Naive thymus-derived CD8-positive, alpha-beta T cell (primary cell): ENCODE measurements at regions not wholly inside any gene's neighbourhood (a gene's known extent, or its start where the extent isn't known, plus 50 kb on each side); places are given as distances from the start of the nearest gene placed in this dataset.

Experiments
- ATAC-seq, 2 donors: fragments of 150-1000 bp; cut with Tn5 transposase in 1 of 2; sonication (Bioruptor Pico), chemical (Tn5 transposase) in 1 of 2; 1 replicate in 1 of 2; 2 replicates in 1 of 2; pipeline ENCODE4 v1.10.0; 2021; ENCODE audit warnings: mild to moderate bottlenecking in 2 of 2, moderate library complexity in 2 of 2
- POLR2A ChIA-PET: fragments of 350-600 bp; sonication (Branson Sonifier 250); formaldehyde crosslinking; loops from one replicate; lab custom pipeline; 2021; ENCODE audit warnings: antibody characterized with exemption; lab: Charles Lee
- DNase-seq, 10 donors: peaks; one replicate each; pipeline versions ENCODE4 v3.0.0 to v3.0.0-alpha.2; 2020 to 2022
- H3K27ac Mint-ChIP-seq, 10 donors: one replicate each; pipeline ENCODE4 v1.8.0; 2020 to 2022; ENCODE audit warnings: mild to moderate bottlenecking in 10 of 10, mixed read lengths in 10 of 10, moderate library complexity in 4 of 10, inconsistent platforms in 1 of 10
- H3K27me3 Mint-ChIP-seq, 5 donors: one replicate each; pipeline ENCODE4 v1.8.0; 2021 to 2022; ENCODE audit warnings: mixed read lengths in 5 of 5
- H3K36me3 Mint-ChIP-seq, 3 donors: one replicate each; pipeline ENCODE4 v1.8.0; 2020 to 2022; ENCODE audit warnings: mixed read lengths in 3 of 3, mild to moderate bottlenecking in 2 of 3, inconsistent platforms in 1 of 3
- H3K4me1 Mint-ChIP-seq, 4 donors: one replicate each; pipeline ENCODE4 v1.8.0; 2021 to 2022; ENCODE audit warnings: mixed read lengths in 4 of 4
- H3K4me3 Mint-ChIP-seq, 10 donors: one replicate each; pipeline ENCODE4 v1.8.0; 2020 to 2022; ENCODE audit warnings: mild to moderate bottlenecking in 10 of 10, mixed read lengths in 10 of 10, moderate library complexity in 6 of 10, inconsistent platforms in 1 of 10
- H3K9me3 Mint-ChIP-seq, 9 donors: one replicate each; pipeline ENCODE4 v1.8.0; 2020 to 2022; ENCODE audit warnings: mixed read lengths in 9 of 9, mild to moderate bottlenecking in 3 of 9, inconsistent platforms in 1 of 9, moderate library complexity in 1 of 9

GRCh38 chr10:123427165-123427786 lies 238.9 kb upstream of the GPR26 start:
- POLR2A ChIA-PET, result no interaction called here

GRCh38 chr10:123428391-123428790 lies 237.8 kb upstream of the GPR26 start:
- Mint-ChIP-seq H3K9me3 (peaks cover 0 to 4% (median 0%) of the 10 kb centered on the region in 9 donors), H3K27ac (peak overlapping the region in 1 of 10 donors; percentile 45), H3K4me1 (peaks cover 0 to 2% (median 0%) of the 10 kb centered on the region in 4 donors), H3K4me3 (no peak overlapping the region), H3K27me3 (peaks cover 12 to 60% (median 21%) of the 10 kb centered on the region in 5 donors), H3K36me3 (no peaks in the 10 kb centered on the region)
- ATAC-seq (no peak), DNase-seq (no peak)
- POLR2A ChIA-PET, result no interaction called here

More at GRCh38 chr10:123427165-123427786, 238.9 kb upstream of the GPR26 start:
- Mint-ChIP-seq H3K27ac (no peak overlapping the region), H3K27me3 (peaks cover 9 to 57% (median 20%) of the 10 kb centered on the region in 5 donors), H3K9me3 (peaks cover 0 to 4% (median 0%) of the 10 kb centered on the region in 9 donors), H3K4me3 (no peak overlapping the region), H3K4me1 (peaks cover 0 to 2% (median 0%) of the 10 kb centered on the region in 4 donors), H3K36me3 (no peaks in the 10 kb centered on the region)
- ATAC-seq, result no peak
- no peak for DNase-seq

GRCh38 chr10:123429706-123430221 lies 236.4 kb upstream of the GPR26 start:
- ATAC-seq, result no peak
- no peak for DNase-seq
- peaks cover 0 to 2% (median 0%) of the 10 kb centered on the region in 4 donors for H3K4me1 Mint-ChIP-seq
- POLR2A ChIA-PET, result no interaction called here
- H3K9me3 Mint-ChIP-seq, result peaks cover 0 to 4% (median 0%) of the 10 kb centered on the region in 9 donors
- H3K27me3 Mint-ChIP-seq, result peaks cover 9 to 53% (median 21%) of the 10 kb centered on the region in 5 donors
- no peak overlapping the region for H3K4me3 Mint-ChIP-seq
- H3K27ac Mint-ChIP-seq, result no peak overlapping the region
- H3K36me3 Mint-ChIP-seq, result no peaks in the 10 kb centered on the region

GRCh38 chr10:123433539-123433938 lies 232.6 kb upstream of the GPR26 start:
- peaks cover 0 to 14% (median 3%) of the 10 kb centered on the region in 9 donors for H3K9me3 Mint-ChIP-seq
- peaks cover 5 to 48% (median 16%) of the 10 kb centered on the region in 5 donors for H3K27me3 Mint-ChIP-seq
- no peaks in the 10 kb centered on the region for H3K36me3 Mint-ChIP-seq
- no peak overlapping the region for H3K27ac Mint-ChIP-seq
- H3K4me1 Mint-ChIP-seq, result no peaks in the 10 kb centered on the region
- no peak for DNase-seq
- peak overlapping the region in 1 of 10 donors; percentile 34 for H3K4me3 Mint-ChIP-seq
- ATAC-seq, result no peak
- POLR2A ChIA-PET, result no interaction called here

- Mint-ChIP-seq H3K36me3 (no peaks in the 10 kb centered on the region), H3K4me3 (no peak overlapping the region)
Observed at GRCh38 chr10:123434435-123435039, 231.6 kb upstream of the GPR26 start.

GRCh38 chr10:123442901-123443300 lies 223.3 kb upstream of the GPR26 start:
- no peak overlapping the region for H3K4me3 Mint-ChIP-seq

More at GRCh38 chr10:123434435-123435039, 231.6 kb upstream of the GPR26 start:
- ATAC-seq (no peak), DNase-seq (no peak)
- Mint-ChIP-seq H3K27me3 (peaks cover 5 to 38% (median 11%) of the 10 kb centered on the region in 5 donors), H3K9me3 (peaks cover 0 to 14% (median 3%) of the 10 kb centered on the region in 9 donors), H3K4me1 (no peaks in the 10 kb centered on the region), H3K27ac (no peak overlapping the region)
- POLR2A ChIA-PET, result no interaction called here

GRCh38 chr10:123443924-123444323 lies 222.2 kb upstream of the GPR26 start:
- Mint-ChIP-seq H3K9me3 (no peaks in the 10 kb centered on the region), H3K27ac (no peak overlapping the region), H3K27me3 (peaks cover 0 to 11% (median 10%) of the 10 kb centered on the region in 5 donors), H3K4me1 (peaks cover 0 to 4% (median 0%) of the 10 kb centered on the region in 4 donors), H3K36me3 (no peaks in the 10 kb centered on the region), H3K4me3 (no peak overlapping the region)
- ATAC-seq (no peak), DNase-seq (no peak)
- POLR2A ChIA-PET, result no interaction called here

More at GRCh38 chr10:123442901-123443300, 223.3 kb upstream of the GPR26 start:
- no peaks in the 10 kb centered on the region for H3K9me3 Mint-ChIP-seq
- H3K27me3 Mint-ChIP-seq, result peaks cover 0 to 11% (median 10%) of the 10 kb centered on the region in 5 donors
- no peaks in the 10 kb centered on the region for H3K36me3 Mint-ChIP-seq
- DNase-seq (no peak), ATAC-seq (no peak)
- POLR2A ChIA-PET, result no interaction called here
- H3K27ac Mint-ChIP-seq, result no peak overlapping the region
- peaks cover 0 to 4% (median 0%) of the 10 kb centered on the region in 4 donors for H3K4me1 Mint-ChIP-seq

GRCh38 chr10:123445261-123445775 lies 220.8 kb upstream of the GPR26 start:
- H3K27ac Mint-ChIP-seq, result no peak overlapping the region
- POLR2A ChIA-PET, result no interaction called here
- DNase-seq, result no peak
- H3K9me3 Mint-ChIP-seq, result no peaks in the 10 kb centered on the region
- ATAC-seq, result no peak
- no peak overlapping the region for H3K4me3 Mint-ChIP-seq
- H3K4me1 Mint-ChIP-seq, result peaks cover 0 to 4% (median 0%) of the 10 kb centered on the region in 4 donors
- no peaks in the 10 kb centered on the region for H3K36me3 Mint-ChIP-seq
- peaks cover 0 to 12% (median 6%) of the 10 kb centered on the region in 5 donors for H3K27me3 Mint-ChIP-seq

- no peak overlapping the region for H3K4me3 Mint-ChIP-seq
- no peaks in the 10 kb centered on the region for H3K36me3 Mint-ChIP-seq
- POLR2A ChIA-PET, result no interaction called here
- peaks cover 0 to 12% (median 5%) of the 10 kb centered on the region in 5 donors for H3K27me3 Mint-ChIP-seq
- H3K9me3 Mint-ChIP-seq, result no peaks in the 10 kb centered on the region
- DNase-seq (no peak), ATAC-seq (no peak)
- H3K27ac Mint-ChIP-seq, result no peak overlapping the region
- H3K4me1 Mint-ChIP-seq, result peaks cover 0 to 4% (median 0%) of the 10 kb centered on the region in 4 donors
Observed at GRCh38 chr10:123446449-123447156, 219.6 kb upstream of the GPR26 start.

GRCh38 chr10:123449234-123449962 lies 216.8 kb upstream of the GPR26 start:
- H3K9me3 Mint-ChIP-seq, result no peaks in the 10 kb centered on the region
- H3K4me3 Mint-ChIP-seq, result no peak overlapping the region
- DNase-seq (no peak), ATAC-seq (no peak)
- H3K4me1 Mint-ChIP-seq, result peaks cover 0 to 1% (median 0%) of the 10 kb centered on the region in 4 donors
- POLR2A ChIA-PET, result no interaction called here
- H3K27me3 Mint-ChIP-seq, result peaks cover 7 to 13% (median 9%) of the 10 kb centered on the region in 5 donors
- no peaks in the 10 kb centered on the region for H3K36me3 Mint-ChIP-seq
- no peak overlapping the region for H3K27ac Mint-ChIP-seq

GRCh38 chr10:123450956-123451605 lies 215.1 kb upstream of the GPR26 start:
- no peaks in the 10 kb centered on the region for H3K4me1 Mint-ChIP-seq
- no peaks in the 10 kb centered on the region for H3K9me3 Mint-ChIP-seq
- DNase-seq (no peak), ATAC-seq (no peak)
- peaks cover 7 to 15% (median 9%) of the 10 kb centered on the region in 5 donors for H3K27me3 Mint-ChIP-seq
- H3K4me3 Mint-ChIP-seq, result no peak overlapping the region
- H3K27ac Mint-ChIP-seq, result no peak overlapping the region
- POLR2A ChIA-PET, result no interaction called here
- no peaks in the 10 kb centered on the region for H3K36me3 Mint-ChIP-seq
